ENCODE measurements at regions not wholly inside any gene's neighbourhood (a gene's known extent, or its start where the extent isn't known, plus 50 kb on each side); places are given as distances from the start of the nearest gene placed in this dataset.

DNA sequence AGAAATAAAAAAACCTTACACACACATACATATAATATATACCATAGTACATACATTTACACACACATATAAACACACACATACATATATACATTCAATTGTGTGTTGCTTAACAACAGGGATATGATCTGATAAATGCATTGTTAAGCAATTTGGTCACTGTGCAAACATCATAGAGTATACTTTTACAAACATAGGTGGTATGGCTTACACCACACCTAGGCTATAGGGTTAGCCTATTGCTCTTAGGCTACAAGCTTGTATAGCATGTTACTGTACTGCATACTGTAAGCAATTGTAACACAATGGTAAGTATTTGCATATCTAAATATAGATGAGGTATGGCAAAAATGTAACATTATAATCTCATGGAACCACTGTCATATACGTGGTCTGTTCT is 156.8 kb upstream of the ERBB4 start:
- TF ChIP-seq, protein P1, sequence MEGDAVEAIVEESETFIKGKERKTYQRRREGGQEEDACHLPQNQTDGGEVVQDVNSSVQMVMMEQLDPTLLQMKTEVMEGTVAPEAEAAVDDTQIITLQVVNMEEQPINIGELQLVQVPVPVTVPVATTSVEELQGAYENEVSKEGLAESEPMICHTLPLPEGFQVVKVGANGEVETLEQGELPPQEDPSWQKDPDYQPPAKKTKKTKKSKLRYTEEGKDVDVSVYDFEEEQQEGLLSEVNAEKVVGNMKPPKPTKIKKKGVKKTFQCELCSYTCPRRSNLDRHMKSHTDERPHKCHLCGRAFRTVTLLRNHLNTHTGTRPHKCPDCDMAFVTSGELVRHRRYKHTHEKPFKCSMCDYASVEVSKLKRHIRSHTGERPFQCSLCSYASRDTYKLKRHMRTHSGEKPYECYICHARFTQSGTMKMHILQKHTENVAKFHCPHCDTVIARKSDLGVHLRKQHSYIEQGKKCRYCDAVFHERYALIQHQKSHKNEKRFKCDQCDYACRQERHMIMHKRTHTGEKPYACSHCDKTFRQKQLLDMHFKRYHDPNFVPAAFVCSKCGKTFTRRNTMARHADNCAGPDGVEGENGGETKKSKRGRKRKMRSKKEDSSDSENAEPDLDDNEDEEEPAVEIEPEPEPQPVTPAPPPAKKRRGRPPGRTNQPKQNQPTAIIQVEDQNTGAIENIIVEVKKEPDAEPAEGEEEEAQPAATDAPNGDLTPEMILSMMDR (IDR thresholded peaks at IDR 0.05; ENCODE audit: insufficient read depth in 1 of 2, low read depth in 1 of 2, low read length in 1 of 2, severe bottlenecking in 1 of 2, unreplicated experiment in 1 of 2), result no peak
- BruUV-seq (replicated peaks), result no TSS peak
- Histone ChIP-seq H3K4me1 (no peaks in the 10 kb centered on the region), H3K4me3 (ENCODE audit: low read depth, low read length) (no peak overlapping the region), H3K27me3 (replicated peaks; ENCODE audit: control insufficient read depth, insufficient read depth, low read length) (no peaks in the 10 kb centered on the region; the same call in 1 of the 2 replicates), H3K36me3 (ENCODE audit: control insufficient read depth, insufficient read depth, low read length) (no peaks in the 10 kb centered on the region), H3K9me3 (no peaks in the 10 kb centered on the region)
- intact Hi-C loops (cut with micrococcal nuclease; ENCODE audit: unreplicated experiment), result no loop called here
- no peaks in the 10 kb centered on the region for H3K4me1 Mint-ChIP-seq (ENCODE audit: low read depth, unreplicated experiment)
- no peak overlapping the region for H3K4me3 Mint-ChIP-seq (ENCODE audit: unreplicated experiment)
- no peak for DNase-seq
- H3K36me3 Mint-ChIP-seq (ENCODE audit: insufficient read depth, unreplicated experiment), result no peaks in the 10 kb centered on the region
- no peaks in the 10 kb centered on the region for H3K27me3 Mint-ChIP-seq (ENCODE audit: insufficient read depth, unreplicated experiment)
- CTCF ChIA-PET, result no interaction called here
- H3K27ac Mint-ChIP-seq (ENCODE audit: unreplicated experiment), result no peak overlapping the region
- POLR2A ChIA-PET, result no interaction called here
- H3K9me3 Mint-ChIP-seq (ENCODE audit: unreplicated experiment), result no peaks in the 10 kb centered on the region

DNA sequence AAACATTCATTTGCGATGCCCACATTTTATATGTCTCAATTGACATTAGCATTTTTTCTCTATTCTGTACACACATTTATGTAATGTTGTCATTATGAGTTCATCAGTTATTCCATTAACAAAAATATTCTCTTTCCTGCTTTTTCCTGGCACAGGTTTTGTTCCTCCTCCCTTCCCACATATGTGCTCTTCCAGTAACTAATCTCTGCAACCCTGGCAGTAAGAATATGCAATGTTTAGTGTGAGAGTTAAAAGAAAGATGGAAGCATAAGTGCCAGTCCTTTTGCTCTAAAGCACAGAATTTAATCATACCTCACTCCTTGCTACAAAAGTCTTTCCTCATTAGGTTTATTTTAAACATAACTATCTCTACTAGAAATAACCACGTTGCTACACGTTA is 155.8 kb upstream of the ERBB4 start:
- H3K4me1 ChIP-seq, result no peaks in the 10 kb centered on the region
- no peaks in the 10 kb centered on the region; the same call in 1 of the 2 replicates for H3K27me3 ChIP-seq (replicated peaks; ENCODE audit: control insufficient read depth, insufficient read depth, low read length)
- Mint-ChIP-seq H3K4me3 (ENCODE audit: unreplicated experiment) (no peak overlapping the region), H3K36me3 (ENCODE audit: insufficient read depth, unreplicated experiment) (no peaks in the 10 kb centered on the region), H3K27me3 (ENCODE audit: insufficient read depth, unreplicated experiment) (no peaks in the 10 kb centered on the region), H3K9me3 (ENCODE audit: unreplicated experiment) (no peaks in the 10 kb centered on the region), H3K27ac (ENCODE audit: unreplicated experiment) (no peak overlapping the region), H3K4me1 (ENCODE audit: low read depth, unreplicated experiment) (no peaks in the 10 kb centered on the region)
- H3K9me3 ChIP-seq, result no peaks in the 10 kb centered on the region
- intact Hi-C loops (cut with micrococcal nuclease; ENCODE audit: unreplicated experiment), result no loop called here
- ChIA-PET POLR2A (no interaction called here), CTCF (no interaction called here)
- H3K36me3 ChIP-seq (ENCODE audit: control insufficient read depth, insufficient read depth, low read length), result no peaks in the 10 kb centered on the region
- no peak overlapping the region for H3K4me3 ChIP-seq (ENCODE audit: low read depth, low read length)
- DNase-seq, result no peak
- BruUV-seq (replicated peaks), result no TSS peak
- TF ChIP-seq, protein P1 (IDR thresholded peaks at IDR 0.05; ENCODE audit: insufficient read depth in 1 of 2, low read depth in 1 of 2, low read length in 1 of 2, severe bottlenecking in 1 of 2, unreplicated experiment in 1 of 2), result no peak

DNA sequence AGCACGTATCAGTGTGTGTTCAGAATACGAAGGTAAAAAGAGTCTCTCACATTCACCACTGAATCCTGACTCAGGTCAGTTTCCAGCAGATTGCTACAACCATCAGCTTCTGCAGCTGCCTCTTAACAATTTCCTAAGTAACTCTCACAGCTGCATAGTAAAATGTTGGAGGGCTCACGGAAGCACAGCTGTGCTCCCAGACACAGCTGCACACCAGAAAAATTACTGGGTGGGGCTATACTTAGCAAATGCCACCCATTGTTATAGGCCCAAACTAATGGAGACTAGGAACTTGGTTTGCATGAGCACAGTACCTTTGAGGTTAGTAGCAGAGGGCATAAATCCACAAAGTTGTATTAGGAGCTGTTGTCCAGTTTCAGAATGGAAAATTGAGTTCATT is 153.9 kb upstream of the ERBB4 start:
- H3K27ac Mint-ChIP-seq (ENCODE audit: unreplicated experiment), result no peak overlapping the region

More for the DNA sequence above, 153.9 kb upstream of the ERBB4 start:
- TF ChIP-seq, protein P1 (IDR thresholded peaks at IDR 0.05; ENCODE audit: insufficient read depth in 1 of 2, low read depth in 1 of 2, low read length in 1 of 2, severe bottlenecking in 1 of 2, unreplicated experiment in 1 of 2), result no peak
- CTCF ChIA-PET, result no interaction called here
- POLR2A ChIA-PET, result no interaction called here
- intact Hi-C loops (cut with micrococcal nuclease; ENCODE audit: unreplicated experiment), result no loop called here
- Mint-ChIP-seq H3K36me3 (ENCODE audit: insufficient read depth, unreplicated experiment) (no peaks in the 10 kb centered on the region), H3K27me3 (ENCODE audit: insufficient read depth, unreplicated experiment) (no peaks in the 10 kb centered on the region), H3K9me3 (ENCODE audit: unreplicated experiment) (no peaks in the 10 kb centered on the region), H3K4me3 (ENCODE audit: unreplicated experiment) (no peak overlapping the region), H3K4me1 (ENCODE audit: low read depth, unreplicated experiment) (no peaks in the 10 kb centered on the region)
- Histone ChIP-seq H3K27me3 (replicated peaks; ENCODE audit: control insufficient read depth, insufficient read depth, low read length) (no peaks in the 10 kb centered on the region; the same call in 1 of the 2 replicates), H3K36me3 (ENCODE audit: control insufficient read depth, insufficient read depth, low read length) (no peaks in the 10 kb centered on the region), H3K9me3 (no peaks in the 10 kb centered on the region), H3K4me1 (no peaks in the 10 kb centered on the region), H3K4me3 (ENCODE audit: low read depth, low read length) (no peak overlapping the region)
- no TSS peak for BruUV-seq (replicated peaks)
- no peak for DNase-seq

Measured in Caco-2 (cell line).